Neuron (in vitro differentiated cells): ENCODE measurements at regions not wholly inside any gene's neighbourhood (a gene's known extent, or its start where the extent isn't known, plus 50 kb on each side); places are given as distances from the start of the nearest gene placed in this dataset.

Experiments used
- H2AFZ ChIP-seq: one replicate; pipeline ENCODE4 v1.6.1; 2013; ENCODE audit warnings: low read depth, mild to moderate bottlenecking, inconsistent platforms, low read length, moderate library complexity
- H3K27me3 ChIP-seq: one replicate; pipeline ENCODE4 v1.6.1; 2013; ENCODE audit warnings: low read length; ENCODE audit not compliant: insufficient read depth
- H3K36me3 ChIP-seq: one replicate; pipeline ENCODE4 v1.6.1; 2013; ENCODE audit warnings: low read length; ENCODE audit not compliant: insufficient read depth
- H3K4me1 ChIP-seq: one replicate; pipeline ENCODE4 v1.6.1; 2013; ENCODE audit warnings: low read length; ENCODE audit not compliant: insufficient read depth
- H3K4me3 ChIP-seq: 2 replicates; pipeline ENCODE4 v1.5.1; 2013; ENCODE audit warnings: mild to moderate bottlenecking, low read length, moderate library complexity
- H3K9me3 ChIP-seq: one replicate; pipeline ENCODE4 v1.6.1; 2013; ENCODE audit warnings: low read length

DNA sequence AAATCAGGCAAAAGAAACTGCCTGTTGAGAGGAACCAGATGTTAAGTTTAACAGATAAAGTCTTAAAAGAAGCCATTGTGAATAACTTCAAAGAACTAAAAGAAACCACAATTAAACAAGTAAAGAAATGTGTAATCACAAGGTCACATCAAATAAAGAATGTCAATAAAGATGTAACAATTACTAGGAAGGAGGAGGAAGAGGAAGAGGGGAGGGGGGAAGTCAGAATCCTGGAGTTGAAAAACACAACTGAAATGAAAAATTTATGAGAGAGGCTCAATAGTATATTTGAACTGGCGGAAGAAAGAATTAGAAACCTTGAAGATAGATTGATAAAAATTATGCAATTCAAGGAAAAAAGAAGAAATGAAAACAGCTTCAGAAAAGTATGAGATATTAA, 88.4 kb upstream of the CRIM1 start:
- H3K36me3 ChIP-seq: no peaks in the 10 kb centered on the region
- peaks cover 4% of the 10 kb centered on the region for H3K4me1 ChIP-seq
- no peaks in the 10 kb centered on the region for H3K9me3 ChIP-seq
- H3K27me3 ChIP-seq: no peaks in the 10 kb centered on the region
- no peak overlapping the region for H3K4me3 ChIP-seq
- no peak overlapping the region for H2AFZ ChIP-seq

DNA sequence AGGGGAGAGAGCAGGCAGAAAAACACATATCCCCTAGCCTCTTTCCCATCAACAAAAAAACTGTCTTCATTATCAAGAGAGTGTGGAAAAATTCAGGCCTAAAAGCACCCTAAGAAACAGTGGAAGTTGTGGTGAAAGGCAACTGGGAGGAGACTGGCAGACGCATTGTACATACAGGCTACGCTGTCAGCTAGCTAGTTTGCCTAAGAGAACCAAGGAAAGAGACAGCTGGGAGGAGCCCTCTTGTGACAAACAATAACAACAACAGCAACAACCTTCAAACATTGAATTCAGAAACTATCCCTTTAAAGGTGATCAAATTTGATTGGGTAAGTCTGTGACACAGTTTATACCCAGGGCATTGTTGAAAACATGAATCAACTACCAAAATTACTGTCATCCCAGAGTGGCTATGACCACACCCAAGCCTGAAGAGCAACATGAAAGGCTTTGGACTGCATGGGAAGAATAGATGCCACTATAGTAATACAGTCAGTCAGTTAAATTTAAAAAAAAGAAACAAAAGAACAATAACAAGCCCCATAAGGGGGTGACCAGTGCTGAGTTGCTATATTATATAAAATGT, 88.9 kb upstream of the CRIM1 start:
- Histone ChIP-seq H3K9me3 (no peaks in the 10 kb centered on the region), H3K36me3 (no peaks in the 10 kb centered on the region), H3K27me3 (no peaks in the 10 kb centered on the region), H3K4me1 (peaks cover 4% of the 10 kb centered on the region), H2AFZ (no peak overlapping the region), H3K4me3 (no peak overlapping the region)

DNA sequence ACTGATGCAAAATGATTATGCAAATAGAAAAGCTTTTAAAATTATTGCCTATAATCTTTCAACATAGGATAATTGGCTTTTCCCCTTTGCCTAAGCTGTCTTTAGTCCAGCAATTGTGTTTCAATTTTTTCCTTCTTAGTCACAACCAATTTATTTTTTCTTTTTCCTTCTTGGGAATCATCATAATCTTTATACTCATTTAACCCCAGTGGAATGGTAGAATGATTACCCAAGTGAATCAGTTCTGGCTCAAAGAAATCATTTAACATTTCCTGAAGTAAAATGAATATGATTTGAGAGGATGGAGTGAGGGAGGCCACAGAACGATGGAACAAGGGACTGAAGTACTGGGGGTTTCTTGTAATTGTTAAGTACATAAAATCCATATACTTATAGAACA, 93.0 kb upstream of the CRIM1 start:
- H3K4me1 ChIP-seq: no peaks in the 10 kb centered on the region

DNA sequence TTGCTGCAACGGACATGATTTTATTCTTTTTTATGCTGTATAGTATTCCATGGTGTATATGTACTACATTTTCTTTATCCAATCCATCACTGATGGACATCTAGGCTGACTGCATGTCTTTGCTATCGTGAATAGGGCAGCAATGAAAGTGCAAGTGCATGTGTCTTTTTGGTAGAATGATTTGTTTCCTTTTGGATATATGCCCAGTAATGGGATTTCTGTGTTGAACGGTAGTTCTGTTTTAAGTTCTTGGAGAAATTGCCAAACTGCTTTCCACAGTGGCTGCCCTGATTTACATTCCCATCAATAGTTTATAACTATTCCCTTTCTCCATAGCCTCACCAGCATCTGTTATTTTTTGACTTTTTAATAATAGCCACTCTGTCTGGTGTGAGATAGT, 99.7 kb upstream of the CRIM1 start:
- Histone ChIP-seq H3K36me3 (no peaks in the 10 kb centered on the region), H3K4me3 (no peak overlapping the region), H3K4me1 (no peaks in the 10 kb centered on the region), H3K27me3 (no peaks in the 10 kb centered on the region), H2AFZ (no peak overlapping the region), H3K9me3 (no peaks in the 10 kb centered on the region)

More for the DNA sequence above, 93.0 kb upstream of the CRIM1 start:
- Histone ChIP-seq H3K27me3 (no peaks in the 10 kb centered on the region), H2AFZ (no peak overlapping the region), H3K36me3 (no peaks in the 10 kb centered on the region), H3K4me3 (no peak overlapping the region), H3K9me3 (no peaks in the 10 kb centered on the region)

DNA sequence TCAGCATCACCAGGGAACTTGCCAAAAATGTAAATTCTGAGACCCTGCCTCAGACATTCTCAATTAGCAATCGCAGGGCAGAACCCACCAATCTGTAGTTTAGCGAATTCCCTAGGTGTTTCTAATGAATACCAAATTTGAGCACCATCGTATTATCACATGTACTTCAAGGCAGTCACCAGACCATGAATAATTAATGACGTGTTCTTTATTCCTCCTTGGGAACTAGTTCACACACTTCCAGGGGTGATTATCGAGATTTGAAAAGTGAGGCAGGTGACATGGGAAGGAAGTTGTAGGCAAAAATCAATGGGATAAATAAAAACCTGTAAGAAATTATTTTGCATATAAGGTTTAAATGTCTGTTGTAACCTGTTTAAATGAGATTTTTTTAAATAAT, 102.5 kb upstream of the CRIM1 start:
- Histone ChIP-seq H3K4me1 (no peaks in the 10 kb centered on the region), H3K9me3 (no peaks in the 10 kb centered on the region), H3K4me3 (no peak overlapping the region), H2AFZ (no peak overlapping the region), H3K27me3 (no peaks in the 10 kb centered on the region), H3K36me3 (no peaks in the 10 kb centered on the region)

DNA sequence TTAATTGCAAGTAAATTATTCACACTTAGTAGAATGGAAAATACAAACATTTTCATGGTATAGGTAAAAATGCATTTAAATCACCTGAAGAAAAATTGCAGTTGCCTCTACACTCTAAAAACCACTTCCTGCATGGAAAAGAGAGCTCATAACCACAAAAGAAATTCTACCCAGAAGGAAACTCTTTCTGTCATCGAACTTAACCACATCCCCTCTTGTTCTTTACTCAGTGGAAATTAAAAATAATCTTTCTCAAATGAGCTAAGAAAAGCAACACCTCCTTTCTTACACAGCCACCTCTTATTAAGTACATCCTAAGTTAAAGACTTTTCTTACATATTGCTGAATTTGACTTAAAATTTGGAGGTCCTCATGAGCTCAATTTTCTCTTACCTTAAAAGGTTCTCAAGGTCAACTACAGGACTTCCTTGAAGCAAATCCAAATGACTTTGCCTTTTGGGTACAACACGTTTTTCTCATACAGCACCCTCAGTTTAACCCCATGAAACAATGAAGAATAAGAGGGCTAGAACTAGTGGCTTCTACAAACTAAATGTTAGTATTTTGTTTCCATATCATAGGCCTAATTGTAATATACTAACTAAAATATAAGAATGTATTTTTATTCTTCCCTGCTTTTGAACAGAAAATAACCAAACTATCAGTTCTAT, 109.1 kb upstream of the CRIM1 start:
- H3K4me1 ChIP-seq: no peaks in the 10 kb centered on the region
- H2AFZ ChIP-seq: no peak overlapping the region
- no peaks in the 10 kb centered on the region for H3K9me3 ChIP-seq
- H3K36me3 ChIP-seq: no peaks in the 10 kb centered on the region
- H3K27me3 ChIP-seq: no peaks in the 10 kb centered on the region
- H3K4me3 ChIP-seq: no peak overlapping the region

DNA sequence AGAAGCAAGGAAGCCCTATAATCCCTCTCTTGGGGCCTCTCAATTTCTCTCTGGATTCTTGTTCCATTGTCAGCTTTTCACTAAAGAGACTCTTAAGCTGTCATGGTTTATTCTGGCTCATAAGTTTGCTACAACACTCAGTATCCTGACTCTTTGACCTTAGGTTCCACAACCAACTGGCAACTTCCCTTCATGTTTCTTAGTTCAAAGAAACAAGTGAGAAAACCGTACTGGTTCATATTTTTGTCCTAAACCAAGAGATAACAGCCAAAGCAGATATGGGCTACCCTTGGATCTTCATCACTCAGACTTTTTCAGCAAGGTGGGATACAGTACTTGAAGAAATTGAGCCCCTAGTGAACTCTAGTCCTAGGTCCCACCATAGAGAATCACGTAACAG, 109.9 kb upstream of the CRIM1 start:
- Histone ChIP-seq H3K27me3 (no peaks in the 10 kb centered on the region), H3K4me1 (no peaks in the 10 kb centered on the region), H3K36me3 (no peaks in the 10 kb centered on the region), H3K9me3 (no peaks in the 10 kb centered on the region), H2AFZ (no peak overlapping the region), H3K4me3 (no peak overlapping the region)

DNA sequence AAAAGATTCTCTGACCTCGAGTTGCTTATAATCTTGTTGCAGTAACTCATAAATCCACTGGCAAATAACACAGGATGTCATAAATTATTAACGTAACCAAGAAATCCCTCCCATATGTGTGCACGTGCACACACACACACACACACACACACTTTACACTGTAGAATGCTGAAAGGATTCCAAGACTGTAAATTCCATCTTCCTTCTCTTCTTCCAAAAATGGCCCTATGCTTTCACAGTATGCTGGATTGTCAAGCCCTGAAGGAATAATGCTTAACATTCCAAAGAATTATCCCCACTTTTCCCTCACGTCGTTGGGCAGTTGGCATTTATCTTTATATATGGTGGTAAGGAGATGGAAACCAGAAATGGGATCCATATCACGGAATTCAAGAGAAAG, 117.5 kb upstream of the CRIM1 start:
- no peaks in the 10 kb centered on the region for H3K36me3 ChIP-seq
- H3K4me1 ChIP-seq: no peaks in the 10 kb centered on the region
- no peak overlapping the region for H2AFZ ChIP-seq
- no peak overlapping the region for H3K4me3 ChIP-seq
- H3K27me3 ChIP-seq: no peaks in the 10 kb centered on the region
- no peaks in the 10 kb centered on the region for H3K9me3 ChIP-seq

DNA sequence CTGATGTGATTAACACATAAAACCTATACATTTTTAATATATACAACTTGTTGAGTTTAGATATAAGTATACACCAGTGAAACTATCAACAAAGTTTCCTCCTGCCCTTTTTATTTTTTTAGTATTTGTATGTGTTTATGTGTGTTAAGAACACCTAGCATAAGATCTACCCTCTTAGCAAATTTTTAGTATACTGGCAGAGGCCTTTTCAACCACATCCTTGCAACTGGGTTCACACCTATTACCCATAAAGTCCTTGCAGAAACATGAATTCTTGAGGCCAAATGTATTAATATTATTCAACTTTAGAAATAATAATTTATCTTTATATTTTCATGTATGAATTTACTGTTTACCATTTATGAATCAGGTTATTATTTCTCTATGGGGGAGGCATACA, 119.7 kb upstream of the CRIM1 start:
- Histone ChIP-seq H3K27me3 (no peaks in the 10 kb centered on the region), H3K4me1 (no peaks in the 10 kb centered on the region), H3K36me3 (no peaks in the 10 kb centered on the region), H2AFZ (no peak overlapping the region), H3K9me3 (no peaks in the 10 kb centered on the region), H3K4me3 (no peak overlapping the region)

DNA sequence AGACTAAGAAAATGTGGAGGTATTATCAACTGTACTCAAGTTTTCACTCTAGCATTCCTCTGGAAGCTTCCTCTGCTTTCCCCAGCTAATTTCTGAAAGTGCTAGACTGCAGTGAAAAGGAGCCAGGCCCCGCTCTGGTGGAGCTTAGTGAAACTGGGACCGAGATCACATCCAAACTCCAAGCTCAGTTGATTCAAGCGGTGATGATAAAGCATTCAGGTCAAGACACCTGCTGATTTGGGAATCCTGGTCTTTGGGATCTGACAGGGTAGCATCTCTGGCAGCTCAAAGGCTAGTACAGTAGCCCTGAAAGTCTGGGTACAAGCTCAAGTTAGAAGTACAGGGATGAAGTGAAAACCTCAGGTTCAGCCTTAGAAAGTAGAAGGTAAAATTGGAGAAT, 120.2 kb upstream of the CRIM1 start:
- H3K4me1 ChIP-seq: no peaks in the 10 kb centered on the region
- no peaks in the 10 kb centered on the region for H3K9me3 ChIP-seq
- H3K4me3 ChIP-seq: no peak overlapping the region
- H2AFZ ChIP-seq: no peak overlapping the region
- H3K36me3 ChIP-seq: no peaks in the 10 kb centered on the region
- H3K27me3 ChIP-seq: no peaks in the 10 kb centered on the region

DNA sequence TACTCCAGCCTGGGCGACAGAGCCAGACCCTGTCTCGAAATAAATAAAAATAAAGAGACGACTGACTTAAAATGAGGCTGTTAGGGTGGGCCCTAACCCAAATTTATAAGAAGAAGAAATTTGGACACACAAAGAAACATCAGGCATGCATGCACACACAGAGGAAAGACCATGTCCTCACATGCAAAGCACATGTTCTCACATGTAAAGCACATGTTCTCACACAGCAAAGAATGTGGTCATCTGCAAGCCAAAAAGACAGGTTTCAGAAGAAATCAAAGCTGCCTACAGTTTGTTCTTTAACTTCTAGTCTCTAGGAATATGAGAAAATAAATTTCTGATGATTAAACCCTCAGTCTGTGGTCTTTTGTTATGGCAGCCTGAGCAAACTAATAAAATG, 132.3 kb upstream of the CRIM1 start:
- Histone ChIP-seq H3K36me3 (no peaks in the 10 kb centered on the region), H3K4me1 (no peaks in the 10 kb centered on the region), H2AFZ (no peak overlapping the region), H3K9me3 (no peaks in the 10 kb centered on the region), H3K4me3 (no peak overlapping the region), H3K27me3 (no peaks in the 10 kb centered on the region)

DNA sequence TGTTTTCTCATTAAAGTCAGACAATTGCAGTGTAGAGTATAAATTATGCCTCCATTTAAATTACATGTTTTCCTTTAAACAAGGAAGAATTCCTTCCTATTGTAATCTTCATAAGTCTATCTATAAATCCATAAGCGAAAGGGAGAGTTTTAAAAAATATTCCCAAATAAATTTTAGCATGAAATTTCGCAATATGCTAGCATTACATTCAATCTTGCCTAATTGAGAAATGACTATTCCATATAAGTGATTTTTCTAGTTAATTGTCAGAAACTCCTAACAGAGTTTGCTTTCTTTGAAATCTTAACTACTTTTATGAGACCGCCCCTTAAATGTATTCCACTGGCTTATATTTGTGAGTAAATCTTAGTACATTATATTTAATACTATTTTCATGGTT, 133.1 kb upstream of the CRIM1 start:
- Histone ChIP-seq H3K9me3 (no peaks in the 10 kb centered on the region), H3K4me1 (no peaks in the 10 kb centered on the region), H3K4me3 (no peak overlapping the region), H2AFZ (no peak overlapping the region), H3K36me3 (no peaks in the 10 kb centered on the region), H3K27me3 (no peaks in the 10 kb centered on the region)

DNA sequence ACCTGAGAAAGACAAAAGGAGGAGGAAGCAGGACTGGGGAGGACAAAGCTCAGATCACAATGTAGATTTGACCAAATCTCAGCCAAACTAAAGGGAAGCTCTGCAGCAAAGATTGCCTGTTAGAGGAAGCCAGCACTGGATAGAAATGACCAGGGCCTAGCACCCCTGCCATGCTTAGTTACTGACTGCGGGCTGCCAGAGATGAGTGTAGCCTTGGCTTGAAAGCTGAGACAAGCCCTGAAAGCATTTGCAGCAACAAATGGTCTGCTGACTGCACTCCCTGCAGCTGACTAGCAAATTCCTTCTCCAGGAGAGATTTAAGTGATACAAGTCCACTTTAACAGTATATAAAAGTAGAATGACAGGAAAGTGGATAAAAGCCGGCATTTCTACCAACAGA, 140.9 kb upstream of the CRIM1 start:
- H3K9me3 ChIP-seq: no peaks in the 10 kb centered on the region
- H3K4me3 ChIP-seq: no peak overlapping the region
- no peak overlapping the region for H2AFZ ChIP-seq
- no peaks in the 10 kb centered on the region for H3K4me1 ChIP-seq
- no peaks in the 10 kb centered on the region for H3K36me3 ChIP-seq
- no peaks in the 10 kb centered on the region for H3K27me3 ChIP-seq

DNA sequence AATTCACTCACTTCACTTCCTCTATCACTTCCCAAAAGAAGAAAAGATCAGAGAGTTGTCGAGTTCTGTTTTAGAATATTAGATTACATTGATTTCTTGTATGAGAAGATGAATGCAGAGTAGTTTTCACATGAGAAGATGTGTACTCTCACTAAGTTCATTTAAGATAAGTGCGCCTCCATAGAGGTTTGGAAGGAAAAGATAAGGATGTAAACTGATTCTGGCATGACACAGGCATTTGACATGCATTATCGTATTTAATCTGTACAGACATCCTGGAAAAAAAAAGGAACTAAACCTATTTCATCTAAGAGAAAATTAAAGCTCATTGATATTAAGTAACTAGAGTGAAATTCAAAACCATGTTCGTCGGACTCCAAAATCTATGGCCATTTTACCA, 152.2 kb upstream of the CRIM1 start:
- Histone ChIP-seq H3K9me3 (no peaks in the 10 kb centered on the region), H3K27me3 (no peaks in the 10 kb centered on the region), H3K4me1 (no peaks in the 10 kb centered on the region), H3K36me3 (no peaks in the 10 kb centered on the region), H3K4me3 (no peak overlapping the region), H2AFZ (no peak overlapping the region)
